Vagina (tissue), 2 donors: ENCODE measurements at regions not wholly inside any gene's neighbourhood (a gene's known extent, or its start where the extent isn't known, plus 50 kb on each side); places are given as distances from the start of the nearest gene placed in this dataset.

Experiments
- CTCF ChIP-seq, 3 experiments: fragments of 450-650 bp in 2 of 3; fragments of 200-600 bp in 1 of 3; sonication (generic) in 1 of 3; IDR thresholded peaks; one replicate each; pipeline ENCODE4 v1.5.1; 2017 to 2019; ENCODE audit warnings: antibody characterized with exemption in 3 of 3, mild to moderate bottlenecking in 2 of 3, moderate library complexity in 2 of 3
- POLR2A ChIP-seq, 2 donors: fragments of 450-650 bp; IDR thresholded peaks; one replicate each; pipeline ENCODE4 v1.6.1; 2017; ENCODE audit warnings: antibody characterized with exemption in 2 of 2, mild to moderate bottlenecking in 2 of 2, moderate library complexity in 2 of 2

GRCh38 chr12:58463051-58463450, 457.3 kb downstream of the LRIG3 start:
- TF ChIP-seq CTCF (IDR thresholded peaks at IDR 0.05) (no peak), POLR2A (IDR thresholded peaks at IDR 0.05) (no peak)
